Common myeloid progenitor, CD34-positive (primary cell): ENCODE measurements at regions not wholly inside any gene's neighbourhood (a gene's known extent, or its start where the extent isn't known, plus 50 kb on each side); places are given as distances from the start of the nearest gene placed in this dataset.
"Not testable (repeated sequence)": the region's sequence is repeated elsewhere in the genome, so short reads cannot be mapped to it uniquely, and the experiment has no call there.

ENCODE experiments used
- CTCF ChIA-PET: fragments of 350-600 bp; sonication (Branson Sonifier 250); formaldehyde crosslinking; loops from one replicate; lab custom pipeline; 2021; ENCODE audit warnings: antibody characterized with exemption; lab: Charles Lee
- POLR2A ChIA-PET: fragments of 350-600 bp; sonication (Branson Sonifier 250); formaldehyde crosslinking; loops from one replicate; lab custom pipeline; 2021; ENCODE audit warnings: antibody characterized with exemption; lab: Charles Lee
- DNase-seq, 3 donors: peaks; one replicate each; pipeline versions ENCODE4 v3.0.0 to v3.0.0-alpha.2; 2013
- H3K27ac ChIP-seq, 2 experiments: 1 replicate in 1 of 2; 2 replicates in 1 of 2; pipeline ENCODE4 v1.7.0; 2013; ENCODE audit warnings: inconsistent platforms in 2 of 2, low read length in 2 of 2, mild to moderate bottlenecking in 2 of 2, low read depth in 1 of 2, moderate library complexity in 1 of 2; ENCODE audit not compliant: severe bottlenecking in 2 of 2, insufficient read depth in 1 of 2, poor library complexity in 1 of 2
- H3K27me3 ChIP-seq, 5 experiments: replicated peaks in 2 of 5; 1 replicate in 3 of 5; 2 replicates in 2 of 5; pipeline versions ENCODE4 v1.6.1 to v1.7.0; 2013; ENCODE audit warnings: low read length in 4 of 5, mild to moderate bottlenecking in 2 of 5, moderate library complexity in 2 of 5, inconsistent platforms in 1 of 5; ENCODE audit not compliant: insufficient read depth in 5 of 5, control insufficient read depth in 4 of 5
- H3K36me3 ChIP-seq, 4 experiments: 1 replicate in 2 of 4; 2 replicates in 2 of 4; pipeline versions ENCODE4 v1.6.1 to v1.7.0; 2013; ENCODE audit warnings: low read length in 3 of 4, control low read depth in 1 of 4, mild to moderate bottlenecking in 1 of 4; ENCODE audit not compliant: control insufficient read depth in 4 of 4, insufficient read depth in 4 of 4
- H3K4me1 ChIP-seq, 4 experiments: 1 replicate in 3 of 4; 2 replicates in 1 of 4; pipeline versions ENCODE4 v1.6.1 to v1.7.1; 2013; ENCODE audit warnings: low read length in 3 of 4, mild to moderate bottlenecking in 3 of 4, control low read depth in 1 of 4, inconsistent platforms in 1 of 4, moderate library complexity in 1 of 4; ENCODE audit not compliant: control insufficient read depth in 4 of 4, insufficient read depth in 4 of 4; ENCODE audit errors: control extremely low read depth in 1 of 4
- H3K4me3 ChIP-seq, 7 experiments: 1 replicate in 4 of 7; 2 replicates in 3 of 7; pipeline versions ENCODE4 v1.5.1 to v1.7.0; 2013; ENCODE audit warnings: mild to moderate bottlenecking in 7 of 7, low read length in 6 of 7, moderate library complexity in 6 of 7, inconsistent platforms in 2 of 7, low read depth in 2 of 7, control low read depth in 1 of 7; ENCODE audit not compliant: insufficient read depth in 4 of 7, control insufficient read depth in 1 of 7; ENCODE audit errors: extremely low read depth in 1 of 7
- H3K9me3 ChIP-seq, 5 experiments: 1 replicate in 4 of 5; 2 replicates in 1 of 5; pipeline versions ENCODE4 v1.6.1 to v1.7.1; 2013; ENCODE audit warnings: low read length in 4 of 5, mild to moderate bottlenecking in 2 of 5, inconsistent platforms in 1 of 5, low read depth in 1 of 5, moderate library complexity in 1 of 5; ENCODE audit not compliant: control insufficient read depth in 4 of 5, insufficient read depth in 2 of 5; ENCODE audit errors: control extremely low read depth in 1 of 5
- WGBS: methylation state at CpG from one replicate; pipeline ENCODE4 v1.1.5; 2013; ENCODE audit not compliant: insufficient coverage; 5-methylcytosine and 5-hydroxymethylcytosine counted together

DNA sequence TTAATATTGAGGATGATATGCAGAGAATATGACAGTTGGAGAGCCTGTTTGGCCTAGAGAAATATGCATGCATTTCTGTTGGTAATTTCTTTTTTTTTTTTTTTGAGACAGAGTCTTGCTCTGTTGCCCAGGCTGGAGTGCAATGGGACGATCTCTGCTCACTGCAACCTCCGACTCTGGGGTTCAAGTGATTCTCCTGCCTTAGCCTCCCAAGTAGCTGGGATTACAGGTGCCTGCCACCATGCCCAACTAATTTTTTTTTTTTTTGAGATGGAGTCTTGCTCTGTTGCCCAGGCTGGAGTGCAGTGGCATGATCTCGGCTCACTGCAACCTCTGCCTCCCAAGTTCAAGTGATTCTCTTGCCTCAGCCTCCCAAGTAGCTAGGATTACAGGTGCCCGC lies 108.3 kb downstream of the SLC25A47 start:
- DNase-seq, H3K27ac ChIP-seq, H3K36me3 ChIP-seq, H3K4me3 ChIP-seq, H3K27me3 ChIP-seq, POLR2A ChIA-PET, H3K9me3 ChIP-seq, H3K4me1 ChIP-seq: not testable (repeated sequence)
- CTCF ChIA-PET = interaction anchor here (1.0 to 1.9 kb wide), 2 partner anchors 9 to 10 kb away, joined by 3 to 8 read pairs; no protein-coding TSS in a partner anchor
- 100% methylated on average over 3 of the region's 4 CpGs for WGBS

DNA sequence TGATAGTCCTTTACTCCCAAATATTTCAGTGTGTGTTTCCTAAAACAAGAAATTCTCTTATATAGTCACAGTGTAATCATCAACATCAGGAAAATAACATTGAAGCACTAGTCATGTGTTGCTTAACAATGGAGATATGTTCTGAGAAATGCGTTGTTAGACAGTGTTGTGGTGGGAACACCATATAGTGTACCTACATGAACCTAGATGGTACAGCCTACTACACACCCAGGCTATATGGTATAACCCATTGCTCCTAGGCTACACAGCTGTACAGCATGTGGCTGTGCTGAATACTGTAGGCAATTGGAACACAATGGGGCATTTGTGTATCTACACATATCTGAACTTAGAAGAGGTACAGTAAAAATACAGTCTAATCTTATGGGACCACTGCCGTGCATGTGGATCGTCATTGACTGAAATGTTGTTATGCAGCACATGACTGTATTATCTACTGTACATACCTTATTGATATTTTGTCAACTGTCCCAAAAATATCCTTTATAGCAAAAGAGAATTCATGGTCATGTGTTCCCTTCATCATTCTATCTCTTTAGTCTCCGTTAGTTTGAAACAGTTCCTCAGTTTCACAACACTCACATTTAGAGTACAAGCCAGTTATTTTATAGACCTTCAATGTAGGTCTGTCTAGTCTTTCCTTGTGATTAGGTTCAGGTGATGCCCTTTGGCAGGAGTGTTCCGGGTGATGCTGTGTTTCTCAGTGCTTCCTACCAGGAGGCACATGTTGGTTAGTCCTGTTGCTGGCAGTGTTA lies 109.7 kb downstream of the SLC25A47 start:
- no peak overlapping the region for H3K4me3 ChIP-seq
- no peaks in the 10 kb centered on the region for H3K9me3 ChIP-seq
- peaks cover 0 to 6% (median 0%) of the 10 kb centered on the region in 4 experiments for H3K4me1 ChIP-seq
- WGBS = 100% methylated on average over 2 of the region's 5 CpGs
- no peaks in the 10 kb centered on the region for H3K27me3 ChIP-seq
- no peaks in the 10 kb centered on the region for H3K36me3 ChIP-seq
- DNase-seq = no peak
- CTCF ChIA-PET = no interaction called here
- no peak overlapping the region for H3K27ac ChIP-seq
- POLR2A ChIA-PET = no interaction called here

DNA sequence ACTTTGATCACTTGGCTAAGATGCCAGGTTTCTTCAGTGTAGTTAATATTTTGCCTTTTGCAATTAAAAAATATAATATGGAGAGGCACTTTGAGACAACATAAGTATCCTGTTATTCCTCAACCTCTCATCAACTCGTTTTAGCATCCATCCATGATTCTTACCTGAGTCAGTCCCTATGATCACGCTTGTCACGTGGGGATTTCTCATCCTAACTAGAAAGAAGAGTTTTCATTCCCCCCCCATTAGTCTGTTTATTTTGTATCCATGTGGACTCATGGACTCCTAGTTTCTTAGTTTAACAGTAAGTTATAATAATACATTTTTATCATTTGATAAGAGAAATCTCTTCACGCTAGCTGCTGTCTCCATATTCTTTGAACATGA lies 110.3 kb downstream of the SLC25A47 start:
- 100% methylated on average over 1 of the region's 4 CpGs for WGBS
- no peaks in the 10 kb centered on the region for H3K9me3 ChIP-seq
- H3K4me1 ChIP-seq = peaks cover 0 to 6% (median 0%) of the 10 kb centered on the region in 4 experiments
- no peak overlapping the region for H3K4me3 ChIP-seq
- no peak overlapping the region for H3K27ac ChIP-seq
- POLR2A ChIA-PET = no interaction called here
- CTCF ChIA-PET = no interaction called here
- no peak for DNase-seq
- H3K27me3 ChIP-seq = no peaks in the 10 kb centered on the region
- no peaks in the 10 kb centered on the region for H3K36me3 ChIP-seq

DNA sequence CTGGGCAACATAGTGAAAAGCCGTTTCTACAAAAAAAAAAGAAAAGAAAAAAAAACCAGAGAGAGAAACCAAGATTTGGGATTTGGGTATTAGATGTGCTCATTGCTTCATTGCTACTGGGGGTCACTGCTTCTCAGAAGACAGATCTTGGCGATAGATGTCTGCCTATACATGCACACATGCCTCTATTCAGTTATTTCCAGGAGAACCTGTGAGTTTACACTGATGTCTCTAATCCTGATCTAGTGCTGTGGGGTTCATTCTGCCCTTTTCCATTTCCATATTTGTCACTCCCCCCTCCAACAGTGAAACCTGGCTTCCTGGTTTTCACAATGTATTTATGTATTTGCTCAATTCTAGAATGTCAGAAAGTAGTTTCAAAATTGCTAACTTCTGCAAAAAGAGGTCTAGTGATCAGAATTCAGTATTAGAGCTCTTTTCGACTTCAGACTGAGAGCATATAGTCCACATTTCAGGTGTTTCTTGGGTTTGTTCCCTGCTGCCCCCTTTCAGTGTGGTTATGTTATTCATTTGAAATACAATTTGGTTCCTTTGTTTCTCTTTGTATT lies 111.0 kb downstream of the SLC25A47 start:
- no peak overlapping the region for H3K4me3 ChIP-seq
- no peaks in the 10 kb centered on the region for H3K36me3 ChIP-seq
- 77% methylated on average over 3 of the region's 3 CpGs for whole genome bisulfite sequencing
- CTCF ChIA-PET = interaction anchor here (1.2 kb wide), 1 partner anchor 211 kb away, joined by 5 read pairs; no protein-coding TSS in a partner anchor
- H3K4me1 ChIP-seq = peaks cover 0 to 6% (median 0%) of the 10 kb centered on the region in 4 experiments
- H3K27me3 ChIP-seq = no peaks in the 10 kb centered on the region
- no peak overlapping the region for H3K27ac ChIP-seq
- no peaks in the 10 kb centered on the region for H3K9me3 ChIP-seq
- POLR2A ChIA-PET = no interaction called here
- no peak for DNase-seq

DNA sequence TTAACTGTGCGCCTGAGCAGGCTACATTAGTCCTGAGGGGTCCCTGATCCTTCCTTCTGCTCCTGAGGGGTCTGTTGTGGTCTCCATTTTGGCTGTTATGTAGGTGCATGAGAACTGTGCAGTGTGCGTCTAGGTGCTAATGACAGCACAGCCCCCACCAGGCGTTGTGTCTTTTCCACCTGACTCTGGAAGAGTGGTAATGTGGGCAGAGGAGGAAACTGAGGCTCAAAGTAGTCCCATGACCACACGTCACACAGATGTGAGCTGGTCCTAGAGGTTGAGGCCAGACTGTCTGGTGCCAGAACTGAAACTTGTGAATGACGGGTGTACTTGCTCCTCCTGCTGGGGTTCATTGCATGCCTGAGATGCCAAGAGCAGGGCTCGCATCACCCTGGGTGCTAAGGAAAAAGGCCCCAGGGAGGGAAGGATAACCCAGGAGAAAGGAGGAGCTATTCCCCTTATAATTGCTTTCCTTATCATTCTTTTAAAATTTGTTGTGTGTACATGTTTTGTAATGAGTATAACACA lies 111.8 kb downstream of the SLC25A47 start:
- H3K4me3 ChIP-seq = peak overlapping the region in 1 of 7 experiments; percentile 0
- no peaks in the 10 kb centered on the region for H3K36me3 ChIP-seq
- no peaks in the 10 kb centered on the region for H3K27me3 ChIP-seq
- H3K27ac ChIP-seq = no peak overlapping the region
- WGBS = 94% methylated on average over 3 of the region's 6 CpGs
- ChIA-PET CTCF (interaction anchor here (1.2 kb wide), 1 partner anchor 210 kb away, joined by 5 read pairs; no protein-coding TSS in a partner anchor), POLR2A (no interaction called here)
- H3K4me1 ChIP-seq = peaks cover 0 to 6% (median 2%) of the 10 kb centered on the region in 4 experiments
- DNase-seq = no peak
- no peaks in the 10 kb centered on the region for H3K9me3 ChIP-seq

DNA sequence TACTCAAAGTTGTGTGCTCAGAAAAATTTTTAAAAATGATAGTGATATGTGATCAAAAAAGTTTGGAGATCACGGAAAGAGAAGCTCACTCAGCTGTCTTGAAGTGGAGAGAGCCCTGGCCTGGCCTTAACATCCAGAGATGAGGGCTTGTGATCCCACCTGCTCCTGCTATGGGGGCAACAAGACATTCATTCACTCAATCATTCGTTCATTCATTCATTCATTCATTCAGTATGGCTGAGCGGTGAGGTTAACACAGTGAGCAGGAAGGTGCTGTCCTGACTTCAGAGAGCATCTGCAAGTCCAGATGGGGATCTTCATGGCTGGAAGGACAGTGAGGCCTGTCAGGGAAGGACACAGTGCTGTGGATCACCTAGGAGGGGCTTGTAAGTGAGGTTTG lies 112.3 kb downstream of the SLC25A47 start:
- Histone ChIP-seq H3K4me3 (no peak overlapping the region), H3K9me3 (no peaks in the 10 kb centered on the region), H3K27ac (no peak overlapping the region), H3K4me1 (peaks cover 0 to 7% (median 4%) of the 10 kb centered on the region in 4 experiments), H3K36me3 (no peaks in the 10 kb centered on the region), H3K27me3 (no peaks in the 10 kb centered on the region)
- CTCF ChIA-PET = interaction anchor here (0.9 to 1.2 kb wide), 2 partner anchors 12 to 210 kb away, joined by 3 read pairs; no protein-coding TSS in a partner anchor
- no peak for DNase-seq
- POLR2A ChIA-PET = no interaction called here
- WGBS = 100% methylated on average over 1 of the region's 3 CpGs
